Spleen (tissue), 11 donors: ENCODE measurements at regions not wholly inside any gene's neighbourhood (a gene's known extent, or its start where the extent isn't known, plus 50 kb on each side); places are given as distances from the start of the nearest gene placed in this dataset.
"Not testable (repeated sequence)": the region's sequence is repeated elsewhere in the genome, so short reads cannot be mapped to it uniquely, and the experiment has no call there.

Experiments used
- DNase-seq: peaks from one replicate; pipeline ENCODE4 v3.0.0-alpha.2; 2020
- H3K27ac ChIP-seq, 8 donors: fragments of 200-600 bp; sonication (generic) in 7 of 8; 1 replicate in 4 of 8; 2 replicates in 4 of 8; pipeline versions ENCODE4 v1.5.0 to v1.8.0; 2016 to 2021; ENCODE audit warnings: inconsistent platforms in 4 of 8, mild to moderate bottlenecking in 4 of 8, moderate library complexity in 1 of 8
- H3K27me3 ChIP-seq, 7 donors: fragments of 200-600 bp; sonication (generic) in 6 of 7; replicated peaks in 1 of 7; 1 replicate in 4 of 7; 2 replicates in 3 of 7; pipeline versions ENCODE4 v1.5.0 to v1.8.0; 2016 to 2021; ENCODE audit warnings: inconsistent platforms in 3 of 7, mild to moderate bottlenecking in 1 of 7
- H3K36me3 ChIP-seq, 6 donors: fragments of 200-600 bp; sonication (generic) in 5 of 6; 1 replicate in 4 of 6; 2 replicates in 2 of 6; pipeline versions ENCODE4 v1.5.0 to v1.8.0; 2016 to 2021; ENCODE audit warnings: inconsistent platforms in 2 of 6
- H3K4me1 ChIP-seq, 6 donors: fragments of 200-600 bp; sonication (generic) in 5 of 6; 1 replicate in 3 of 6; 2 replicates in 3 of 6; pipeline versions ENCODE4 v1.5.0 to v1.8.0; 2016 to 2021; ENCODE audit warnings: inconsistent platforms in 3 of 6
- H3K4me3 ChIP-seq, 8 donors: fragments of 200-600 bp; sonication (generic) in 7 of 8; 1 replicate in 4 of 8; 2 replicates in 4 of 8; pipeline versions ENCODE4 v1.5.0 to v1.8.0; 2016 to 2021; ENCODE audit warnings: inconsistent platforms in 4 of 8, mild to moderate bottlenecking in 4 of 8, moderate library complexity in 2 of 8
- H3K9me3 ChIP-seq, 8 donors: fragments of 200-600 bp; sonication (generic) in 7 of 8; 1 replicate in 4 of 8; 2 replicates in 4 of 8; pipeline versions ENCODE4 v1.5.0 to v1.8.0; 2016 to 2021; ENCODE audit warnings: inconsistent platforms in 4 of 8
- WGBS, 5 donors: extraction: QIAGEN DNeasy Blood & Tissue Kit in 3 of 5; methylation state at CpG; one replicate each; pipeline versions ENCODE4 v1.1.5 to v1.1.7; 2013 to 2018; 5-methylcytosine and 5-hydroxymethylcytosine counted together
- intact Hi-C: fragments of 100-400 bp; cut with DNase I; formaldehyde crosslinking; loops from one replicate; pipeline ENCODE4 v1.15.0; 2023; ENCODE audit warnings: low total_unique reads
- donor health status: healthy with polysubstance abuse.
- donor health status: DM: no; HTN: no; CAD: no; lungs with moderate emphysema.
- donor health status: DM: no; HTN: no; CAD: no.
- donor health status: Bipolar disorder and iron deficiency.
- donor health status: healthy.
- donor health status: DM: no; HTN: no; CAD: no.
- donor health status: DM: yes; HTN: yes; CAD: no.

GRCh38 chr14:19337232-19338059 lies 96.7 kb downstream of the POTEG start:
- H3K4me1 ChIP-seq, H3K4me3 ChIP-seq, DNase-seq, H3K36me3 ChIP-seq, H3K27me3 ChIP-seq, H3K9me3 ChIP-seq, H3K27ac ChIP-seq, intact Hi-C loops: not testable (repeated sequence)
- whole genome bisulfite sequencing, 5 donors: 52 to 67% methylated on average over 2 of the region's 49 CpGs; no CpG with 5 or more reads in 3 of the 5 donors

DNA sequence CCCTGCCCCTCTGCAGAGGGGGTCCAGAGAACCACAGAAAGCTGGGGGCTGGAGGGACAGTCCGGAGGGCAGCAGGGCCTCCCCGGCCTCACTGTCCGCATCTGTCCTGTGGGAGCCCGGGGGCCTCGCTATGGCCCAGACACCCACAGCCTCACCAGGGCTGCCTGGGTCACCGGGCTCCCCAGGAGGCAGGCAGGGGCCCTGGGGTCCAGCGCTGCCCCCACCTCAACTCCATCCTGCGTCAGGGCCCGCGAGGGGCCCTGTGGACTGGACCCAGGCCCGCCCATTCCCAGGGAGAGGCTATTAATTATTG lies 96.1 kb downstream of the POTEG start:
- WGBS, 5 donors: no CpG with 5 or more reads among the region's 11 CpGs
- intact Hi-C loops: not testable (repeated sequence)

GRCh38 chr14:19340976-19341375 lies 93.2 kb downstream of the POTEG start:
- H3K36me3 ChIP-seq, H3K9me3 ChIP-seq, H3K4me1 ChIP-seq, H3K27me3 ChIP-seq, H3K4me3 ChIP-seq, H3K27ac ChIP-seq, intact Hi-C loops: not testable (repeated sequence)
- 69 to 82% (median 75%) methylated on average over 7 to 9 of the region's 9 CpGs for WGBS, 5 donors
- DNase-seq: peak; percentile 41

More for the DNA sequence above, 96.1 kb downstream of the POTEG start:
- not testable (repeated sequence) for H3K27ac ChIP-seq, H3K27me3 ChIP-seq, H3K4me3 ChIP-seq, H3K36me3 ChIP-seq, H3K4me1 ChIP-seq, DNase-seq, H3K9me3 ChIP-seq

GRCh38 chr14:19341627-19342026 lies 92.5 kb downstream of the POTEG start:
- intact Hi-C loops, H3K9me3 ChIP-seq, H3K36me3 ChIP-seq, H3K4me3 ChIP-seq, H3K4me1 ChIP-seq, H3K27me3 ChIP-seq, H3K27ac ChIP-seq: not testable (repeated sequence)
- peak; percentile 23 for DNase-seq
- 82 to 91% (median 87%) methylated on average over 4 of the region's 6 CpGs for WGBS, 5 donors

GRCh38 chr14:19344261-19344660 lies 89.9 kb downstream of the POTEG start:
- DNase-seq: peak; percentile 64
- H3K27ac ChIP-seq, H3K4me3 ChIP-seq, H3K9me3 ChIP-seq, H3K27me3 ChIP-seq, H3K4me1 ChIP-seq, intact Hi-C loops, H3K36me3 ChIP-seq: not testable (repeated sequence)
- WGBS, 5 donors: 52 to 63% (median 58%) methylated on average over 4 of the region's 4 CpGs

DNA sequence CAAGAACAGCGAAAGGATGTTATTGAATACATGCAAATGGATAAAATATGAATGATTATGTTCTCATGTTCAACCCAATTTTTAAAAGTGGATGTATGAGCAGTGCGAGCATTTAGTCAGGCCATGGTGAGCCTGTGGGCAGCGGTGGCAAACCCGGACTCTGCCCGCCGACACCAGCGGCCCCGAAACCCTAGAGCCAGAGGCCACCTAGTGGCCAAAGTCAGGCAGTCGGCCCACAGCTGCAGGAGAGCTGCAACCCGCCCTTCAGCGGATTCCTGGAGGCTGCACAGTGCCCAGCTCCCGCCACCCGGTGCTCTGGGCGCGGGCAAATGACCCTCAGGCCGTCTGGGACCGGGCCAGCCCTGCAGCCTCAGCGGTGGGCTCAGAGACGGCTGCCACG lies 89.5 kb downstream of the POTEG start:
- H3K9me3 ChIP-seq, DNase-seq, intact Hi-C loops, H3K4me1 ChIP-seq, H3K4me3 ChIP-seq, H3K27me3 ChIP-seq, H3K27ac ChIP-seq, H3K36me3 ChIP-seq: not testable (repeated sequence)
- WGBS, 5 donors: 61 to 79% (median 70%) methylated on average over 2 to 4 of the region's 20 CpGs

DNA sequence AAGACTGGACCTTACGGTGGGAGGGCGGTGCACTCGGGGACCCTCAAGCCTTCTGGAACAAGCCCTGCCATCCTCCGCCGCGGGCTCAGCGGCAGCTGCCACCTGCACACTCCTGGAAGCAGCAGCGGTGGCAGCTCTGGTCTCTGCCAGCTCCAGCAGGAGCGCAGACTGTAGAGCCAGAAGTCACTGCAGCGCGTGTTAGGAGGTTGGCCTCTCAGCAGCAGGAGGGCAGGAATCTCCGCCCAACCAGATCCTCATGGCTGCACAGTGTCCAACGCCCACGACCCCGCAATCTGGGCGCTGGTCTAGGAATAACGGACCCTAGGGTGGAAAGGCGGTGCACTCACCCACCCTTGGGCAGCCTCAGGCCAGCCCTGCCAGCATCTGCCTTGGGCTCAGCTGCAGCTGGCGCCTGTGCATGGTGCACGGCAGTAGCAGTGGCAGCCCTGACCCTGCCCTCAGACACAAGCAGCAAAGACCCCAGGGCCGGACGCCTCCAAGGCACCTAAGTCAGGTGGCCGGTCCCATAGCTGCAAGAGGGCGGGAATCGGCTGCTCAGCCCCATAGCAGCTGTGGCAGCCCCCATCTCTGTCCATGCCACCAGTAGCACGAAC lies 88.7 kb downstream of the POTEG start:
- H3K27me3 ChIP-seq, H3K4me1 ChIP-seq, H3K4me3 ChIP-seq, H3K36me3 ChIP-seq, H3K9me3 ChIP-seq, H3K27ac ChIP-seq, intact Hi-C loops, DNase-seq: not testable (repeated sequence)
- WGBS, 5 donors: 71 to 81% (median 72%) methylated on average over 6 to 8 of the region's 26 CpGs; no CpG with 5 or more reads in 2 of the 5 donors

DNA sequence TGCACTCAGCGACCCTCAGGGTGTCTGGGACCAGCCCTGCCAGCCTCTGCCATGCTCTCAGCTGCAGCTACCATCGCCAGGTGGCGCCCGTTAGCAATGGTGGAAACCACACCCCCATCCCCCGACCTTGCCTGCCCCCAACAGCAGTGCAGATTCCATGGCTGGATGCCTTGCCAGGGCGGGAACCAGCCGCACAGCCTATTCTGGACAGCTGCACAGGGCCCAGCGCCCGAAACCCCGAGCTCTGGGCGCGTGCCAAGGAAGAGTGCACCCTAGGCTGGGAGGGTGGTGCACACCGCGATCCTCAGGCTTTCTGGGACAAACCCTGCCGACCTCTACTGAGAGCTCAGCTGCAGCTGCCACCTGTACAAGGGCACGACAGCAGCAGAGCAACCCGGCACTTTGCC lies 88.1 kb downstream of the POTEG start:
- H3K27ac ChIP-seq, intact Hi-C loops, H3K36me3 ChIP-seq, H3K4me1 ChIP-seq, H3K4me3 ChIP-seq, H3K9me3 ChIP-seq, H3K27me3 ChIP-seq: not testable (repeated sequence)
- WGBS, 5 donors: 70 to 78% (median 74%) methylated on average over 11 to 12 of the region's 17 CpGs; no CpG with 5 or more reads in 2 of the 5 donors
- peak; percentile 69 for DNase-seq

DNA sequence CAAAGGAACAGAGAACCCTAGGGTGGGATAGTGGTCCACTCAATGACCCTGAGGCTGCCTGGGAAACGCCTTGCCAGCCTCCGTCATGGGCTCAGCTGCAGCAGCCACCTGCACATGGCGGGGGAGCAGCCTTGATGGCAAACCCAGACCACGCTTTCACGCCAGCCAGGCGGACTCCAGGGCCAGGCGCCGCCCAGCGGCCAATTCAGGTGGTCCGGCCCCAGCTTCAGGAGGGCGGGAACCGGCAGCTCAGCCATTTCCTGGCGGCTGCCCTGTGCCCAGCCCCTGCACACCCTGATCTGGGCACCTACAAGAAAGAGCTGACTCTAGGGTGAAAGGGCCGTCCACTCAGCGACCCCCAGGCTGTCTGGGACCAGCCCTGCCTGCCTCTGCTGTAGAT lies 87.5 kb downstream of the POTEG start:
- intact Hi-C loops, H3K9me3 ChIP-seq, H3K36me3 ChIP-seq, H3K27ac ChIP-seq, H3K27me3 ChIP-seq, H3K4me3 ChIP-seq, H3K4me1 ChIP-seq, DNase-seq: not testable (repeated sequence)
- no CpG with 5 or more reads among the region's 15 CpGs for WGBS, 5 donors

DNA sequence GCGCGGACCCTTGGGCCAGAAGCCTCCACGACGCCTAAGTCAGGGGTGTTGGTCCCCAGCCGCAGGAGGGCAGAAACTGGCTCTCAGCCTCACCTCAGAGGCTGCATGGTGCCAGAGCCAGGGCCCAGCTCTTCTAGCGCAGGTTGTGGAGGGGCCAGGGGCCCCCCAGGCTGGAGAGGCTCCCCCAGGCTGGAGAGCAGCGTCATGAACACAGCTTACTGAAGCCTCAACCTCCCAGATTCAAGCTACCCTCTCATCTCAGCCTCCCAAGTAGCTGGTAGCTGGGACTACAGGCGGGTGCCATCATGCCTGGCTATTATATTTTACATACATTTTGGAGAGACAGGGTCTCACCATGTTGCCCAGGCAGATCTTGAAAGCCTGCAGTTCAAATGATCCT lies 87.0 kb downstream of the POTEG start:
- intact Hi-C loops, H3K4me1 ChIP-seq, H3K27me3 ChIP-seq, H3K27ac ChIP-seq, H3K36me3 ChIP-seq, H3K9me3 ChIP-seq, H3K4me3 ChIP-seq: not testable (repeated sequence)
- peak; percentile 61 for DNase-seq
- 17 to 65% (median 26%) methylated on average over 1 to 3 of the region's 8 CpGs; no CpG with 5 or more reads in 1 of the 5 donors for WGBS, 5 donors
